AG08395 (cell line): ENCODE measurements at regions not wholly inside any gene's neighbourhood (a gene's known extent, or its start where the extent isn't known, plus 50 kb on each side); places are given as distances from the start of the nearest gene placed in this dataset.

Experiments used
- DNase-seq: peaks from one replicate; pipeline ENCODE4 v3.0.0; 2012; ENCODE audit warnings: mixed read lengths, low spot score

GRCh38 chr5:12354686-12355085 is 450.4 kb upstream of the CTNND2 start:
- DNase-seq, result no peak

GRCh38 chr5:12343558-12343957 is 439.3 kb upstream of the CTNND2 start:
- DNase-seq, result no peak

- DNase-seq, result no peak
These were observed 431.7 kb upstream of the CTNND2 start for GRCh38 chr5:12335938-12336337.

GRCh38 chr5:12332480-12332879 is 428.2 kb upstream of the CTNND2 start:
- DNase-seq, result no peak

- DNase-seq, result no peak
These were observed 426.8 kb upstream of the CTNND2 start for GRCh38 chr5:12330993-12331588.

- DNase-seq, result no peak
These were observed 426.1 kb upstream of the CTNND2 start for GRCh38 chr5:12330381-12330780.

- DNase-seq, result no peak
These were observed 419.5 kb upstream of the CTNND2 start for GRCh38 chr5:12323637-12324229.

- DNase-seq, result no peak
These were observed 417.8 kb upstream of the CTNND2 start for GRCh38 chr5:12322042-12322441.

- no peak for DNase-seq
These were observed 416.1 kb upstream of the CTNND2 start for GRCh38 chr5:12320331-12320730.

GRCh38 chr5:12316812-12317211 is 412.6 kb upstream of the CTNND2 start:
- no peak for DNase-seq

GRCh38 chr5:12315461-12315860 is 411.2 kb upstream of the CTNND2 start:
- no peak for DNase-seq

- DNase-seq, result no peak
These were observed 409.4 kb upstream of the CTNND2 start for GRCh38 chr5:12313602-12314001.

GRCh38 chr5:12312343-12312742 is 408.1 kb upstream of the CTNND2 start:
- no peak for DNase-seq

- DNase-seq, result no peak
These were observed 389.9 kb upstream of the CTNND2 start for GRCh38 chr5:12294151-12294550.

- no peak for DNase-seq
These were observed 388.5 kb upstream of the CTNND2 start for GRCh38 chr5:12292610-12293204.

- no peak for DNase-seq
These were observed 380.4 kb upstream of the CTNND2 start for GRCh38 chr5:12284604-12285003.

- no peak for DNase-seq
These were observed 373.4 kb upstream of the CTNND2 start for GRCh38 chr5:12277504-12278192.

GRCh38 chr5:12274236-12274635 is 370.0 kb upstream of the CTNND2 start:
- DNase-seq, result no peak

- DNase-seq, result no peak
These were observed 368.1 kb upstream of the CTNND2 start for GRCh38 chr5:12272389-12272788.

GRCh38 chr5:12270914-12271313 is 366.7 kb upstream of the CTNND2 start:
- DNase-seq, result no peak

GRCh38 chr5:12269164-12269563 is 364.9 kb upstream of the CTNND2 start:
- no peak for DNase-seq

- no peak for DNase-seq
These were observed 354.3 kb upstream of the CTNND2 start for GRCh38 chr5:12258549-12258948.

- no peak for DNase-seq
These were observed 346.2 kb upstream of the CTNND2 start for GRCh38 chr5:12250454-12250853.
